ENCODE measurements at regions not wholly inside any gene's neighbourhood (a gene's known extent, or its start where the extent isn't known, plus 50 kb on each side); places are given as distances from the start of the nearest gene placed in this dataset.

DNA sequence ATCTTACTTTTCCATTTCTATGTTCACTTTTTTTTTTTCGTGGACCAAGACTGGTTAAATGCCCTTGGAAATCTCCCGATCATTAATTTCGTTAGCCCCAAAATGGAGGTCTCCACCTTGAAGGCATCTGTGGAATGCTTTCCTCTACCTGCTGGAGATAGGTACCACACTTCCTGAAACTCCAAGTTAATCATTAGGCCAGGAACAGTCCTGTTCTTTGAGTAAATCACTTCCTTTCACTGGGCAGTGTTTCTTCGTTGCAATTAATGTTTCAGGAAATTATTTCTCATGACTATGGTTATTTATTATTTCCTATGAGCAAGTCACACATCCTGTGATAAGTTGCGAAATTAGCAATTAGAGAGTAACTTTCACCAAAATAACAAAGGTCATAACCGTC is 225.2 kb upstream of the LYPLAL1 start:
- DNase-seq: no peak

DNA sequence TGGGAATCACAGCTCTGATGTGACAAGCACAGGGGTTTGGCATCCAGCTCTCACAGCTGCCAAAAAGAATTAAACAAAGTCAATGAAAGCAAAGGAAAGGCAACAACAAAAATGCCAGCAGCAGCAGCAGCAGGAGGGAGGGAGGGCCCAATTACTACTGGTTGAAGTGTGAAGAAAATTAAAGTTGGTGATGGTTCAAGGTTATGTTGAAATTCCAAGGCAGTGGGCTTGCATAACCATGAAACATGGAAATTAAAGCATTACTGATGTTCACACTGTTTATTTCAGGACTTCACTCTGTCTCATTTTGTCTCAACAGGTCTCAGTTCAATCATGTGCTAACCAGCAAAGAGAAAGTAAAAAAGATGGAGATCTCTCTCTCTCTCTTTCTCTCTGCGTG is 220.3 kb upstream of the LYPLAL1 start:
- DNase-seq: no peak

DNA sequence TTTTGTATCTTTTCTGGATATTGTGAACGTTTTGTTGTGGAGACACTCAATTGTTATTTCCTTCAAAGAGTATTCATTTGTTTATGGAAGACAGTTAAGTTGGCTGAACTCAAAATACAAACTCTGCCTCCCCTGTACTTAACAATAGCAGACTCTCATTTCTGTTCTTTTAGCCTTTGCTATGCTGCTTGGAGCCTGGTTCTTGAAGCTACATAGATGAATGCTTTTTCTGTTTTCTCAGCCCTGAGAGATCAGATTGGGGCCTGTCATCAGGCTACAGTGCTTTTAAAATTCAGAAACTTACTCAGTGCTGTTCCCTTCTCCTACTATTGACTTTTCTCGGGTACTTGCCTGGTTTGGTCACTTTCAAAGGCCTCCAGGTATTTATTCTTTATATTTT is 215.7 kb upstream of the LYPLAL1 start:
- DNase-seq: no peak

DNA sequence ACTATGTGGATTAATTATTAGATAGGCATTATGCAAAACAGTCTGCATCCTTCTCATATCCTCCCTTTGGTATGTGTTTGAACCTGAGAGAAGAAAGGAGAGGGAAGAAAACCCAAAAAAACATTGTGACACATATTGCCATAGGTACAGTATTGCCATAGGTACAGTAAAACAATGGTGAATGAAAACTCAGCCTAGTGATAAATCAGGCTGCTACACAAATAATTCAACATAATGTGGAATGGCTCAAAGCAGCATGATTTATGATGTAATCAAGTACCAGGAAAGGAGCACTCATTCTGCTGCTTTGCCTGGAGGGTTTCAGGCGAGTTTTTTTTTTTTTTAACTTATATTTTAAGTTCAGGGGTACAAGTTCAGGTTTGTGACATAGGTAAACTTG is 213.9 kb upstream of the LYPLAL1 start:
- no peak for DNase-seq

DNA sequence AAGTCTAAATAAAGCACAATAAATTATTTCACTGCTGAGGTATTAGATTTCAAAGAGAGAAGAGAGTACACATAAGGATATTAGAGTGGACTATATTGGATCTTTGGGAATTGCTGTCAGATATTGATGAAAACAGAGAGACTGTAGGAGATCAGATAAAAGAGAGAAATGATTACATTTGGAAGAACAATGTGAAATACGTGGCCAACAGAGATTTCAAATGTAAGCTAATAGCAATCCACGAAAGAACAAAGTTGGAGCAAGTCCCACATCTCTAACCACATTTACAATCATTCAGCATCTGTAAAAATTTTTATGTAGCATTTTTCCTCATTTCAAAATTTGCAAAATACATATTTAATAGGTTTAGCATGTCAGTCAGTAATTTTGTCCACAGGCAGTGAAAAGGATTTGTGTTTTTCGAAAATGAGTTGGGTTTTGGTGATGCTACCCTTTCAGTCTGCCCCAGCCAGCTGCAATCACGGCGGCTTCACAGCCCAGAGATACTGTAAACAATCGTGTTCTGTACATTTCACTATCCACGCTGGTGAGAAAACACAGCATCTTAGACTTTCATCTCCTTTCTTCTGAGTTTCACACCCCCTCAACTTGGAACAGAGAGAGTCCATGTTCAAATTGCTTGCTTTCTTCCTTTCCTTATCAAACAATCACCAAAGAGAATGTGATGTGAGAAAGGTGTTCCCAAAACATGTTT is 209.1 kb upstream of the LYPLAL1 start:
- DNase-seq: no peak

DNA sequence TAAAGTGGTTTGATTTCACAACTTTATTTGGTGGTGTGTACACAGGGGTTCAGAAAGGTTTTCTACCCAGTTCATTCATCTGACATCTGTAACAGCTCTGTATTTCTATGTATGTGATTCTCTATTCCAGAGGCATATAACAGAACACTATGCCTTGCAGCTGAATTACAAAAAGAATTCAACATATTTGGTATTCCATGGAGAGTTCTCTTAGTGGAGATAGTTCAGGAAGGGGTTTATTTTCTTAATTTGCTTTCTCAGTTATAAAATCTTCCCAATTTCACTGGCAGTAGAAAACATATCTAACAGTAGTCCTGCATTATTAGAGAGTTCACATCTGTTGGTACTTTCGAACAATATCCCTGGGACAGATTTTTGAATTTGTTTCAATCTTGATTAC is 207.9 kb upstream of the LYPLAL1 start:
- no peak for DNase-seq

DNA sequence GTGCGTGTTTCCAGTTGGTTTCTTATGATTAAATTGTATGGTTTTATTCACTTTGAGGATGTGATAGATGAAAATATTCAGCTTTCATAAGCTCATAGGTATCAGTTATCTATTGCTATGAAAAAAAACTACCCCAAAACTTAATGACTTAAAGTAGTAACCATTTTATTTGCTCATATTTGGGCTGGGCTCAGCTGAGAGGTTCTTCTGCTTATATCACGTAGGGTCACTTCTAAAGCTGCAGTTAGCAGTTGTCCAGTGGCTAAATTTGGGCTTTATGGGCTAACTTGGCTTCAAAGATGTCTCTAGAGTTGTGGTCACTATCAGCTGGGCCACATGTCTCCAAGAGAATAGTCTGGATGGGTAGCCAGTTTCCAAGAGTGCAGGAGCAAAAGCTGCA is 206.4 kb upstream of the LYPLAL1 start:
- DNase-seq: no peak

DNA sequence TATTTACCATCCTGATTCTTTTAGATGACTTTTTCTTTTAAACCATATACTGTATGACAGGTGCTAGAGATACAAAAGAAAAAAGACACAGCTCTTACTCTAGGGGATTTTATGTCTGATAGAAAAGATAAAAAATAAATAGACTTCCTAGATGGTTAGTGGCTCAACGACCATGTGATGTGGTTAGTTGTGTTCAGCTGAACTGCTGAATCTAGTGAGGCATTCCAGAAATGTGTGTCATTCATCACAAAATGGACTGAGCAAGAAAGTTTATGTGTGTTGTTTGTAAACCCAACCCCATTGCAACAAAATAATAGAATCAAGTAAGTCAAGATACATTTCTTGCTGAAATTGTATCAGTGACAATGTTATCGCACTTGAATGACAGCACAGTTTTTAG is 205.8 kb upstream of the LYPLAL1 start:
- no peak for DNase-seq

DNA sequence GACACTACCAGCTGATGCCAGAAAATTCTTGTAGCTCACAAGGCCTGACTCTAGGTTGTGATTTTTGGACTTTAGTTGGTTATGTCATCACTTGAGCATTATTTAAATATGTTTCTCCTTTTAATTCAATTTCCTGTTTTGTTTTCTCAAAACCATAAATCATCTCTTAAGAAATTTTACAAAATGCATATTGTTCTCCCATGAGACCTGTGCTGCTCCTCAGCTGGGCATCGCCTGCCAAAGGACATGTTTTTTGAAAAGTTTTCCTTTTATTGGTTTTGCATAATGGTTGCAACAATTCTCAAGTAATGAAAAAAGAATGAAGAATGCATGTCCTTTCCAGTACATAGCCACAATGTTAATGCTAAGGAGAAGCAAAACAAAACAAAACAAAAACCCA is 204.7 kb upstream of the LYPLAL1 start:
- no peak for DNase-seq

DNA sequence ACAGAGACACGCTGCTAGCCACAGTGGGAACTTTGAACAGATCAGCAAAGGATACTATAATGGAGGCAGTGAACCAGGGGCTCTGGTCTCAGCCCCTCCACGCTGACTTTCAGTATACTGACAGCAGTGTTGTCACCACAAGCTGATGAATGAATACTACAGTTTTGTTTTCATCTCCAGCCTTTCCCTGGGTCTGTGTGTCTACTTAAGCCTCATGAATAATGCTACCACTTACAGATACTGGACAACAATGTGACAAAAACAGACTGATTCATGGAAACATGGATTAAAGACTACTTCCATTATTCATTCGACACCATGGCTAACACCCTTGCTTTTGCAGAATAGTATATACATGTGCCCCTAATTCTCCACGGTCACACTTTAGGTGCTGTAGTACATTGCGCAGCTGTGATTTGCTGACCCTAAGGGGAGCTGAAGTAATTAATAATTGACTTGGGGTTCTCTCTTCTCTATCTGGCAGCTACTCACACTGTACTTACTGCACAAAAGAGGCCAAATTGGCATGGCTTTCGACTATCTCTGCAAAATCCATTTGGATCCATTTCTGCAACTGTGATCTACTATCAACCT is 203.2 kb upstream of the LYPLAL1 start:
- no peak for DNase-seq

DNA sequence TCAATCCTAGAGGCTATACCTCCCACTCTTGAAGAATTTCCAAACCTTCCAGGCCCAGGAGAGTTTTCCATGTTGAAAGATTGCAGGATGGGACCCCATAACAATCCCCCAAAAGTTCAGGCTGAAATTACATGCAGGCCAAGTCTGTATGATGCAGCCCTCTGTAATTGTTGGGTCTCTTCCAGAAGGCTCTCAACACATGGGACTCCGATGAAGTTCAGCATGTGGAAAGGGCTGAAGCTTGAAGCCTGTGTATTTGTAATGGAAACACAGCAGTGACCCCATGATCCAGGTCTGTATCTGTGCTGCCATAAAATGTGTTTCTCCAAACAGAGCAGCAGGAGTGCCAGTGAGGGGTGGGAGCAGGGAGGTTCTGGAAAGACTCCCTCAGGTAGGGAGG is 202.5 kb upstream of the LYPLAL1 start:
- DNase-seq: no peak

DNA sequence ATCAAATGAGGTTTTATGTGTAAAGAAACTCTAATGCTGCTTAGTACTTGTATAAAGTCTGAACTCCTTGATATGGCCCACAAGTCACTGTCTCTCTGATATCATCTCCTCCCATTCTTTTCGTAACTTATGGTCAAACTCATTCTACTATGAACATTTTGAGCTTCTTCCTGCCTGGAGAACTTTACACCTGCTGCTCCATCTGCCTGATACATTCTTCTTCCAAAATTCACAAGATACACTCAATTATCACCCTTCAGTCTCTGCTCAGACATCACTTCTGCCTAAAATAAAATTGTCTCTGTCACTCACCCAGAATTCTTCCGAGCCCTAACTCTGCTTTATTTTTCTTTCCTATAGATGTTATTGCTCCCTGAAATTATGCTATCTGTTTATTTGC is 192.8 kb upstream of the LYPLAL1 start:
- DNase-seq: no peak

DNA sequence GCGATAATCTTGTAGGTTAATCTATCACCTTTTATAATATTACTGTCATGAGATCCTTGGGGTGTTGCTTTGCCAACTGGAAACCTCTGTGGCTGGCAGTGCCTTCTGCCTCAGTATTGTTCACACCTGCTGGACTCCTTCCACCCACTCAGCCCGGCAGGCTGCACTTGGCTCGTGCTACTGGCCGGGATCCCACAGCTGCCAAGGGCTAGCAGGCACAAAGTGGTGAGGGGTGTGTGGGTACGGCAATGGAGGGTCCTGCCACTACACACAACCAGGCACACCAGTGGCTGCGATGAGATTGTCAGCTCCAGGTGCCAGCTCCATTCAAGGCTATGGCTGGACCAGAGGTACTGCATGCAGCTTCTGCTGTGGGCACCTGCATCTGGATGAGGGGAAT is 191.2 kb upstream of the LYPLAL1 start:
- DNase-seq: no peak

DNA sequence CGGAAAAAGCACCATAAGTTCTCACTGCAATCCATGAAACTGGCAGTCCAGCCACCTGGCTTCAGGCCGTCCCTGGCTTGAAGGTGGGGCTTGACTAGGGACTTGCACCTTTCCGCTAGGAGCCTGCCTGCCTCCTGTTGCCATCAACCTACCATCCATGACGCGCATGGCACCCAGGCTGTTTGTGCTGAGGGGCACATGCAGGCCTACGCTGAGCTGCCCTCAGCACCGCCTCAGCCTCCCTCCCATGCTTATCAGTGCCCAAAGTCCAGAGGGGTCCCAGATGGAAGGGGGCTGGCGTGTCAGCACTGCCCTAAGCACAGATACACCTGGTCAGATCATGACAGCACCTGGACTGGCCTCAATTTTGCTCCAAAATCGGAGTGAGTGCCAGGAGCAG is 190.2 kb upstream of the LYPLAL1 start:
- DNase-seq: no peak

DNA sequence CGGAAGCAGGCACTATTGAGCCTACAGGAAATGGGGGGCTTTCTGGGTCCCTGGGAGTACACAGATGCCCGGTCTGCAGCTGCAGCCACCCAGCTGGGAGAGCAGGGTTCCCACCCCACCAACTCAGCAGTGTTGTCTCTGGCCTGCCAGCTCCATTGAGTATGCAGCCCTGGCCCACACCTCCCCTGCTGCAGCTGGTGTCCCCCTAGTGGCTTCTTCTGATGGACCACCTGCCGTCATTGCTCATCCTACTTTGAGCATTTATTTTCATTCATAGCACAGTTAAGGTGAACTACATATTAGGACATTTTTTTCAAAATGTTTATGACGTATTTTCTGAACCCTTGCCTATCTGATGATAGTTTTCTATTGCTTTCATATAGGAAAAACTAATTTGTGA is 189.8 kb upstream of the LYPLAL1 start:
- DNase-seq: no peak

DNA sequence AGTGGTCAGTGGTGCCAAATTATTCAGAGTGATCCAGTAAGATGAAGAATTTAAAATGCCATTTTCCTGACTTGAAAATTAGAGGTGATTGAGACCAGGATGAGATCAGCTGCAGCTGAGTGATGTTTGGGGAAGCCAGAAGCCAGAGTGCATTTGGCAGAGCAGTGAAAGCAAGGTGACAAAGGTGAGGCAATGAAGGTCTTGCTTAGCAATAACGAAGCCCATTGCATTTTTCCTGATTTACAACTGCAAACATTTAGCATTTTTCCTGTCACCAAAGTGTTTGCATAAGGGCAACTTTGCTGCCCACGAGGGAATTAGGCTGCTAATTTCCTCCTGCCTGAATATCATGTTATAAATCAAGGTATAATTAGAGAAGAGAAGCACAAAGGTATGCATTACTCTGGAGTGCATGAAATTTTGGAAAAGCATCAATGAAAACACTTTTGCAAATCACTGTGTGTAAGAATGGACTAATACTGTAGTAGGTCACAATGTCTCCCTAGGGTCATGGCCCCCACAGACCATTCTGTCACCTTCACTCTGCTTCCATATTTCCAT is 188.2 kb upstream of the LYPLAL1 start:
- DNase-seq: no peak

DNA sequence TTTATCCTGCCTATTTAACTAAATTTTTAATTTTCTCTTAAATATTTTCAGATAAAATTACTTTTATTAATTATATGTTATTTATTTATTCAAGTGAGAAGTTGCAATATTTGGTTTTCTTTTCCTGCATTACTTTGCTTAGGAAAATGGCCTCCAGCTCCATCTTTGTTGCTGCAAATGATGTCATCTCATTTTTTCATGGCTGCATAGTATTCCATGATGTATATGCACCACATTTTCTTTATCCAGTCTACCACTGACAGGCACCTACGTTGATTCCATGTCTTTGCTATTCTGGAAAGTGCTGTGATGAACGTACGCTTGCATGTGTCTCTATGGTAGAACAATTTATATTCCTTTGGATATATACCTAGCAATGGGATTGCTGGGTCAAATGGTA is 186.9 kb upstream of the LYPLAL1 start:
- no peak for DNase-seq

DNA sequence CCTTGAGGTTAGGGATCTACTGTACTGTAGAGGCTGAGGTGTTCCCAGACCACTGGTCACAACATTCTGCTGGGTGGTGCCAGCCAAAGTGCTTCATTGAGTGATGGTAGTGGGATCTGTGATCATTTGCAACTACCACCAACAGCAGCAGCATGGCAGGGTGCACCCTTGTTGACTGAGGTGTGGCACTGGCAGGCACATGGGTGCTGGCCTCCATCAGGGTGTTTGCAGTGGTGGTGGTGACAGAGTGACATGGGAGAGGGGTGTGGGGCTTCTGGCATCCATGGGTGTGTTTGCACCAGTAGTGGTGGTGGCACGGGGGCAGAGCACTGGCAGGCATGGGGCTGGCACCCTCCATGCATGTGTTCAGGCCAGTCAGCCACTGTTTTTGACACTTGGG is 183.7 kb upstream of the LYPLAL1 start:
- DNase-seq: no peak

DNA sequence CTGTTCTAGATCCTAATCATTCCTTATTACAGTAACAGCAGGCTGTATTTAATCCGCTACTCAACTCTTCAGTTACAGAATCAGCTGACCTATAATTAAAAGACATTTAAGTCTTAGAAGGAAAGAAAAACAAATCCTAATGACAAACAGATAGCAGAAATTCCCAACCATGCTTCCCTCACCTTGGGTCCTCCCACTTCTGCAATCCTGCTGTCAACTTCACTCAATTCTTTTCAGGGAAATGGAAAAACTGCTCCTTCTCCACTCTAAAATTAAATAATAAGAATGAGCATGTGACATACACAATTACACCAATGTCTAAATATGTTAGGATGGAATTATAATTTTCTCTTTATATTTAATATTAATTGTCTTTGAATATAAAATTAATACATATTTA is 182.6 kb upstream of the LYPLAL1 start:
- no peak for DNase-seq

DNA sequence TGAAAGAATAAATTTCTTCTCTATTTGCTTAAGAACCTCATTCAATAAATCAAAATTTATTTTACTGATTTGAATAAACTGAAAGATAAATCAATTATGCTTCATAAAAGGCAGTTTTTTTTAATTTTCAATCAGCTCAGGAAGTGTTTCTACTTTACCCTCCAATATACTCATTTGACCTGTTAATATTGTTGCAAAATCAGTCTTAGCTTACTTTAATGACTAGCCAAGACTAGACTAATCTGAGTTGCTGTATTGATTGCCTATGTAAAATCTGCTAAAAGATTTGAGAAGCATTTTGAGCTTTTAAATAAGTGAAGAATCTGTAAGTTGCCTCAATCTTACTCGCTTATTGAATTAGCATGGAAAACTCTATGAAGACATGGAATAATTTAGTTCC is 179.1 kb upstream of the LYPLAL1 start:
- no peak for DNase-seq

DNA sequence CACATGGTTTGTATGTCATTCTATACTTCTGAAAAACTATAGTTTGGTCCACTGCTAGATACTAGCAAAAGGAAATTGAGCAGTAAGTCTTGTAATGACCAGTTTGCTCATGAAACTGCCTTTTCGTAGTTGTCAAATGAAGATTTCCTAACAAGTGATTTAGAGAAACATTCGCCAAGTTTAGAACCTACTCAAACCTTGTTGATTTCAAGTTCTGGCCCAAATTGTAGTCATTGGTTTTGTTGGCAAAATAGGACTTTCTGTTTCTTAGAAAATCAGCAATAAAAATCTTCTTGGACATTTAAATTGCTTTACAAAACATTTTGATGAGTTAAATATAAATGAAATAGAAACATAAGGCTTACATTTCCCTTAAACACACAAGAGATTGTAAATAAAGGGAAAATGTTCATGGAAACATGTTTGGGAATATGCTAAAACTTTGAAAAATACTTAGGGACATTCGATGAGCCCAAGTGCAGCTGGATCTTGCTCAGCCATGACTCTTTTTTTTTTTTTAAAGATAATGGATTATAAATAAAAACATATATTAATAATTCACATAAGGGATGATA is 178.5 kb upstream of the LYPLAL1 start:
- DNase-seq: no peak

DNA sequence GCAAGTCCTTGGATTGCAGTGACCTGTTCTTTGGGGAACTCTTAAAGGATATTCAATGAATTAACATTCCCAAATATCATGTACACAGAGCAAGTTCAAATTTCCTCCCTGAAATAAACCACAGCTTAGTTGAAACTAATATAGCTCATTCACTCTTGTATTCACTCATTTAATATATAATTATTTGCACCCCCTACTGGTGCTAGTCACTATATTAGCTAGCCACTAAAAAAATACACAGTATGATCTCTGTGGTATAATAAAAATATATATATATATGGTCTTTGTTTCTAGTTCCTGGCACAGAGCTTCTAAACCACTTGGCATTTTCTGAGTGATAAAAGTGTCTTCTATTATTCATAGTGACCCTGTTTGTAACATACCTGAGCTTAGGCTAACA is 177.3 kb upstream of the LYPLAL1 start:
- no peak for DNase-seq

DNA sequence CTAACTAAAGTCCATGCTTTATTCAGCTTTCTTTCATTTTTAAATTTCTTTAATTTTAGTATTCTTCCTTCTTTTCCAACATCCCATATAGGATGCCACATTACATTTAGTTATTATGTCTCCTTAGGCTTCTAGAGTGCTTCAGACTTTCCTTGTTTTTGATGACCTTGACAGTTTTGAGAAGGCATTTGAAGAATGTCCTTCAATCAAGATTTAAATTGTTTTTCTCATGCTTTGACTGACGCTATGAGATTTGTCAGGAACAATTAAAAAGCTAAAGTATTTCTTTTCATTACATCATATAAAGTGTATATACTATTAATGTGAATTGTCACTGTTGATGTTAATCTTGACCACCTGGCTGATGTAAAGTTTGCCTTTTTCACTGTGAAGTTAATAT is 173.7 kb upstream of the LYPLAL1 start:
- DNase-seq: no peak

DNA sequence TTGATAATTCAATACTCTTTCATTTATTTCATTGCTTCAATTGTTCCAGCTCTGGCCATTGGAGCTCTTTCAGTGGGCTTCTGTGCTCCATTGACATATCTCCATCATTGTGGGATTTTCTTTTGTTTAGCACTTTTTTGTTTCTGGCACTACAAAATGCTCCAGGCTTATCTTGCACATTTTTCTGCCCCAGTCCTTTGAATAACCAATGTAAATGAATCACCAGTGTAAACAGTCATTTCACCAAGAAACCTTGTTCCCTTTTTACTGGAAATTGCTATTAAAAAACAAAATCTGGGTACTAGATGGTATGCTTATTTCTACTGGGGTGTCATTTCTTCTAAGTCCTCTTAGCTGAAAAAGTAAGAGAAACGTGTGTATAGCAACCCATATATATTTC is 173.0 kb upstream of the LYPLAL1 start:
- DNase-seq: no peak

DNA sequence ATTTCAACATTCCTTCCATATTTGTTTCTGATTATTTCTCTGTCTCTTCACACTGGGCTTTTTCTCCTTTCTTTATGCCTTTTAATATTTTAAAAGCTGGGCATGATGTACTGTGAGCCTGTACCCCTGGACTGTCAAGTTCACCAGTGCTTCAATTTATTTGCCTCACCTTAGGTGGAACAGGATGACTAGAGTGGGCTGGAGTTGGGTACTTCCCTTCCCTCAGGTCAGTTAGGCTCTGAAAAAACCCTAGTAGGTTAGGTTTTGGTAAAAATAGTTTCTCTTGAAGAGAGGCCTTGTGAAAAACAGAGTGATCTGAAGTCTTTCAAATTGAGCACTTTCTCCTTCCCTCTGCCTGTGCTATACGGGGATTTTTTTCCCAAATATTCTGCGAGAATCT is 163.0 kb upstream of the LYPLAL1 start:
- DNase-seq: no peak
